Left lung (tissue), 4 donors: ENCODE measurements at regions not wholly inside any gene's neighbourhood (a gene's known extent, or its start where the extent isn't known, plus 50 kb on each side); places are given as distances from the start of the nearest gene placed in this dataset.

ENCODE experiments used
- ATAC-seq: fragments of 200-7000 bp; cut with Tn5 transposase; one replicate; pipeline ENCODE4 v1.9.1; 2020; ENCODE audit warnings: moderate library complexity
- DNase-seq, 4 donors: peaks; one replicate each; pipeline ENCODE4 v3.0.0-alpha.2; 2013 to 2020
- H3K27ac ChIP-seq, 2 donors: fragments of 200-600 bp; sonication (generic) in 1 of 2; one replicate each; pipeline versions ENCODE4 v1.5.0 to v1.8.0; 2020 to 2021
- H3K27me3 ChIP-seq, 2 donors: fragments of 200-600 bp; sonication (generic) in 1 of 2; one replicate each; pipeline versions ENCODE4 v1.5.0 to v1.8.0; 2020 to 2021
- H3K36me3 ChIP-seq, 2 donors: fragments of 200-600 bp; sonication (generic) in 1 of 2; one replicate each; pipeline versions ENCODE4 v1.5.0 to v1.8.0; 2020 to 2021
- H3K4me1 ChIP-seq, 2 donors: fragments of 200-600 bp; one replicate each; pipeline ENCODE4 v1.8.0; 2021
- H3K4me3 ChIP-seq, 2 donors: fragments of 200-600 bp; sonication (generic) in 1 of 2; one replicate each; pipeline versions ENCODE4 v1.5.0 to v1.8.0; 2020 to 2021; ENCODE audit warnings: mild to moderate bottlenecking in 1 of 2
- H3K9me3 ChIP-seq, 2 donors: fragments of 200-600 bp; sonication (generic) in 1 of 2; one replicate each; pipeline versions ENCODE4 v1.5.0 to v1.8.0; 2020 to 2021
- intact Hi-C, 2 donors: fragments of 100-400 bp; cut with DNase I; formaldehyde crosslinking; loops; one replicate each; pipeline versions ENCODE4 v1.11.2 to v1.14.2; 2022
- TF ChIP-seq, protein P1 (sequence below), 2 donors: fragments of 200-600 bp; sonication (generic) in 1 of 2; IDR thresholded peaks; one replicate each; pipeline versions ENCODE4 v1.5.0 to v1.8.0; 2021; ENCODE audit warnings: antibody characterized with exemption in 2 of 2
- donor health status: DM: no; HTN: yes; CAD: no.
- donor health status: DM: no; HTN: no; CAD: no.

GRCh38 chr7:13240349-13240748 lies 552.9 kb downstream of the ARL4A start:
- Histone ChIP-seq H3K27me3 (no peaks in the 10 kb centered on the region), H3K27ac (no peak overlapping the region), H3K4me3 (no peak overlapping the region), H3K4me1 (no peaks in the 10 kb centered on the region), H3K36me3 (no peaks in the 10 kb centered on the region), H3K9me3 (no peaks in the 10 kb centered on the region)
- TF ChIP-seq, protein P1, sequence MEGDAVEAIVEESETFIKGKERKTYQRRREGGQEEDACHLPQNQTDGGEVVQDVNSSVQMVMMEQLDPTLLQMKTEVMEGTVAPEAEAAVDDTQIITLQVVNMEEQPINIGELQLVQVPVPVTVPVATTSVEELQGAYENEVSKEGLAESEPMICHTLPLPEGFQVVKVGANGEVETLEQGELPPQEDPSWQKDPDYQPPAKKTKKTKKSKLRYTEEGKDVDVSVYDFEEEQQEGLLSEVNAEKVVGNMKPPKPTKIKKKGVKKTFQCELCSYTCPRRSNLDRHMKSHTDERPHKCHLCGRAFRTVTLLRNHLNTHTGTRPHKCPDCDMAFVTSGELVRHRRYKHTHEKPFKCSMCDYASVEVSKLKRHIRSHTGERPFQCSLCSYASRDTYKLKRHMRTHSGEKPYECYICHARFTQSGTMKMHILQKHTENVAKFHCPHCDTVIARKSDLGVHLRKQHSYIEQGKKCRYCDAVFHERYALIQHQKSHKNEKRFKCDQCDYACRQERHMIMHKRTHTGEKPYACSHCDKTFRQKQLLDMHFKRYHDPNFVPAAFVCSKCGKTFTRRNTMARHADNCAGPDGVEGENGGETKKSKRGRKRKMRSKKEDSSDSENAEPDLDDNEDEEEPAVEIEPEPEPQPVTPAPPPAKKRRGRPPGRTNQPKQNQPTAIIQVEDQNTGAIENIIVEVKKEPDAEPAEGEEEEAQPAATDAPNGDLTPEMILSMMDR (IDR thresholded peaks at IDR 0.05), result no peak
- intact Hi-C loops, result no loop called here
- no peak for DNase-seq
- peak; percentile 77 for ATAC-seq

GRCh38 chr7:13241416-13241815 lies 554.0 kb downstream of the ARL4A start:
- Histone ChIP-seq H3K27ac (no peak overlapping the region), H3K4me1 (no peaks in the 10 kb centered on the region), H3K27me3 (no peaks in the 10 kb centered on the region), H3K9me3 (no peaks in the 10 kb centered on the region), H3K36me3 (no peaks in the 10 kb centered on the region), H3K4me3 (no peak overlapping the region)
- TF ChIP-seq, protein P1 (IDR thresholded peaks at IDR 0.05), result no peak
- DNase-seq (no peak), ATAC-seq (no peak)
- intact Hi-C loops, result no loop called here

DNA sequence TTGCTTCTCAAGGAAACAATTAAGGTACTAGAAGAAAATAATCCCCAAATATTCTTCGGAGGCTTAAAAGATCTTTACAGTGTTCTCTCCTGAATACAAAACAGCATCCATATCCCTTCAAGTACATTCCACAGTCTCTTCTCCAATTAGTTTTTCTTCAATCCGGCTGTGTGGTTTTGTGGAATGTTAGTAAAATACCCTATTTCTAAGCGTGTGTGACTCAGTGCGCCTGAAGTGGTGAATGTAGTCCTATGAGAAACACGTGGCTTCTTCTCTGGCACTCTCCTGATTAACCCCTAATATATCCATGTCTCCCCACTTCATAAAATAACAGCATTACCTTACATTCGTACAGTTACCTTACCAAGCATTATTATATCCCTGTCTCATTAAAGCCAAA lies 570.2 kb downstream of the ARL4A start:
- intact Hi-C loops, result no loop called here
- DNase-seq (no peak), ATAC-seq (no peak)
- Histone ChIP-seq H3K9me3 (no peaks in the 10 kb centered on the region), H3K4me3 (no peak overlapping the region), H3K36me3 (no peaks in the 10 kb centered on the region), H3K27ac (no peak overlapping the region), H3K4me1 (no peaks in the 10 kb centered on the region), H3K27me3 (no peaks in the 10 kb centered on the region)
- TF ChIP-seq, protein P1 (IDR thresholded peaks at IDR 0.05), result no peak

DNA sequence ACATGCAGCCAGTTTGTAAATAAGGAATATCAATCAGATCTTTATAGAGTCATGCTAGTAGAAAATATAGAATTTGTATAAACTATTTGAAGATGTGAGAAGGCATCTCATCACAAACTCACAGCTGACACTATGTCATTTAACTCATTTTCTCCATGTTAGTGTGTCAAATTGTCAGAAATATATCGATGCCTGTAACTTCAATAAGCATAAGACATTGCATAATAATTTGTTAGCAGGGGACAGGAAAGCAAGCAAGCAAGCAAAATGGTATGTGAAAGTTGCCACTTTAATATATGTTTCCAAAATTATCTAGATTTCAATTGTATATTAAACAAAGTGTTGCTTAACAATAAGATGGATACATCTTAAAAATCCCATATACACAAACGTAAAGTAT lies 571.0 kb downstream of the ARL4A start:
- Histone ChIP-seq H3K27me3 (no peaks in the 10 kb centered on the region), H3K4me3 (no peak overlapping the region), H3K36me3 (no peaks in the 10 kb centered on the region), H3K4me1 (no peaks in the 10 kb centered on the region), H3K9me3 (no peaks in the 10 kb centered on the region), H3K27ac (no peak overlapping the region)
- TF ChIP-seq, protein P1 (IDR thresholded peaks at IDR 0.05), result no peak
- DNase-seq, result no peak
- intact Hi-C loops, result no loop called here
- no peak for ATAC-seq

DNA sequence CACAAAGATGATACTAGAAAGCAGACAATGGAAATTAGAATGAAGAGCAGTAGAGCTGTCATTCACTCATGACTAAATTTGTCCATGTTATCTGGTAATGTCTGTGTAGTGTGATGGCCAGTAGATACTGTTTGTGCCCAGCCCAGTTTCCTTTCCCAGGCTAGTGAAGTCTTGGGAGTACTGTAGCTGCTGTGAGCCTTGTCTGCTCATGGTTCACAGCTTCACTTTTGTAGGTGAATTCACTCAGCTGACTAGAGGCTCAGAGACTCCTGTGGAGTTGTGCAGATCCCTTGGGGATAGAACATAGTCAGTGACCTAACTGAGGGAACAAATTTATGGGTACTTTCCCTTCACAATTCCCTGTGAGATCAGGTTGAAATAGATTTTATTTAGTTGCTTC lies 572.5 kb downstream of the ARL4A start:
- TF ChIP-seq, protein P1 (IDR thresholded peaks at IDR 0.05), result no peak
- Histone ChIP-seq H3K9me3 (no peaks in the 10 kb centered on the region), H3K27ac (no peak overlapping the region), H3K27me3 (no peaks in the 10 kb centered on the region), H3K36me3 (no peaks in the 10 kb centered on the region), H3K4me3 (no peak overlapping the region), H3K4me1 (no peaks in the 10 kb centered on the region)
- no peak for ATAC-seq
- DNase-seq, result no peak
- intact Hi-C loops, result loop anchor here in 1 of 2 donors (10.0 kb wide), 2 partner anchors 625 to 735 kb away; no protein-coding TSS in a partner anchor
